Fibroblast of lung (primary cell): ENCODE measurements at regions not wholly inside any gene's neighbourhood (a gene's known extent, or its start where the extent isn't known, plus 50 kb on each side); places are given as distances from the start of the nearest gene placed in this dataset.

ENCODE experiments used
- DNase-seq, 2 donors: peaks; one replicate each; pipeline versions ENCODE4 v3.0.0 to v3.0.0-alpha.2; 2010; ENCODE audit warnings: low read depth in 2 of 2
- H2AFZ ChIP-seq: 2 replicates; pipeline ENCODE4 v1.5.1; 2012; ENCODE audit warnings: low read length, control low read depth, inconsistent platforms
- H3K27ac ChIP-seq: 2 replicates; pipeline ENCODE4 v1.5.1; 2011; ENCODE audit warnings: low read length, control low read depth; ENCODE audit not compliant: insufficient read depth
- H3K27me3 ChIP-seq: 2 replicates; pipeline ENCODE4 v1.5.1; 2011; ENCODE audit warnings: mild to moderate bottlenecking, low read length; ENCODE audit not compliant: control insufficient read depth, insufficient read depth
- H3K36me3 ChIP-seq: 2 replicates; pipeline ENCODE4 v1.5.1; 2011; ENCODE audit warnings: low read length; ENCODE audit not compliant: control insufficient read depth, insufficient read depth
- H3K4me1 ChIP-seq: 2 replicates; pipeline ENCODE4 v1.5.1; 2011; ENCODE audit warnings: low read length; ENCODE audit not compliant: control insufficient read depth, insufficient read depth; ENCODE audit errors: extremely low read depth
- H3K4me2 ChIP-seq: 2 replicates; pipeline ENCODE4 v1.5.1; 2011; ENCODE audit warnings: low read length, control low read depth; ENCODE audit not compliant: insufficient read depth; ENCODE audit errors: extremely low read depth
- H3K4me3 ChIP-seq, 4 experiments: fragments of 200-600 bp in 1 of 4; sonication (generic) in 1 of 4; replicated peaks in 1 of 4; 2 replicates each; pipeline ENCODE4 v1.5.1; 2011 to 2016; ENCODE audit warnings: low read length in 4 of 4, low read depth in 3 of 4, mild to moderate bottlenecking in 3 of 4, control low read depth in 2 of 4, inconsistent platforms in 1 of 4, mixed read lengths in 1 of 4; ENCODE audit not compliant: insufficient read depth in 1 of 4; ENCODE audit errors: control extremely low read depth in 1 of 4
- H3K79me2 ChIP-seq: 2 replicates; pipeline ENCODE4 v1.5.1; 2012; ENCODE audit warnings: mild to moderate bottlenecking, low read length, inconsistent platforms; ENCODE audit not compliant: control insufficient read depth, insufficient read depth
- H3K9ac ChIP-seq: 2 replicates; pipeline ENCODE4 v1.5.1; 2011; ENCODE audit warnings: mild to moderate bottlenecking, low read length, control low read depth; ENCODE audit not compliant: insufficient read depth
- H3K9me3 ChIP-seq: 2 replicates; pipeline ENCODE4 v1.5.1; 2012; ENCODE audit warnings: low read depth, low read length; ENCODE audit not compliant: control insufficient read depth, insufficient read depth
- H4K20me1 ChIP-seq: 2 replicates; pipeline ENCODE4 v1.5.1; 2011; ENCODE audit warnings: low read length; ENCODE audit not compliant: control insufficient read depth, insufficient read depth; ENCODE audit errors: extremely low read depth
- EZH2 ChIP-seq: IDR thresholded peaks from 2 replicates; pipeline ENCODE4 v1.5.1; 2012; ENCODE audit warnings: low read length, control low read depth, mild to moderate bottlenecking; ENCODE audit errors: missing control alignments
- TF ChIP-seq, protein P1 (sequence below), 2 donors: IDR thresholded peaks in 1 of 2; conservative IDR thresholded peaks in 1 of 2; 1 replicate in 1 of 2; 2 replicates in 1 of 2; pipeline ENCODE4 v1.5.1; 2011 to 2012; ENCODE audit warnings: low read length in 2 of 2, control low read depth in 1 of 2, inconsistent platforms in 1 of 2, low read depth in 1 of 2, mild to moderate bottlenecking in 1 of 2

DNA sequence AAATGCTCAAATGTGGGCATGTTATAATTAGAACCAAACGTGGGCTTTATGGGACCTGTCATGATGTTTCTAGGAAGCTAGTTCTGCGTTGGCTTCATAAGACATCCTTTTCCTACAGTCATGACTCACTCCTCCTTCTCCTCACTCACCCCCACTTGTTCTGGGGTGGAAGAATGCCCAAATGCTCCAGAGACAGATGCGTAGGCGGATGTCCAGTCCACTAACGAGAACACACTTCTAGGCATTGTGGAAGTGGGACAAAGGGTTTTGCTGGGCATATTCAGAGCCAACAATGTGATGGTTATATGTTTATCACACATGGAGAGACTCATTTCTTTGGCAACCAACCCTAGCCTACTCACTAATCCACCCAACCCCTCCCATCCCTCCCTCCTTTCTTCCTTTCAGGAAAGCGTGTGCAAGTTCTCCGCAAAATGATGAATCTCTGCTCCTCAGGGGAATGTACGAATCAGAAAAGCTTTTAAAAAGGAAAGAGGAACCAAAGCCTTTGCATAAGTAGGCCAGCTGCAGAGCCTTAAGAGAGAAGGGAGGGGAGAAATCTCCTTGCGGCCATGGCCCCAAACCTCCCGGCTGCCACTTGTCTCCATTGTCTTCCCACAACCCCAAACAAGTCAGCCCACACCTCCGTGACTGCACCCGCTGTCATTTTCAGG lies 123.0 kb upstream of the SPRED1 start:
- TF ChIP-seq EZH2 = no peak
- TF ChIP-seq, protein P1, sequence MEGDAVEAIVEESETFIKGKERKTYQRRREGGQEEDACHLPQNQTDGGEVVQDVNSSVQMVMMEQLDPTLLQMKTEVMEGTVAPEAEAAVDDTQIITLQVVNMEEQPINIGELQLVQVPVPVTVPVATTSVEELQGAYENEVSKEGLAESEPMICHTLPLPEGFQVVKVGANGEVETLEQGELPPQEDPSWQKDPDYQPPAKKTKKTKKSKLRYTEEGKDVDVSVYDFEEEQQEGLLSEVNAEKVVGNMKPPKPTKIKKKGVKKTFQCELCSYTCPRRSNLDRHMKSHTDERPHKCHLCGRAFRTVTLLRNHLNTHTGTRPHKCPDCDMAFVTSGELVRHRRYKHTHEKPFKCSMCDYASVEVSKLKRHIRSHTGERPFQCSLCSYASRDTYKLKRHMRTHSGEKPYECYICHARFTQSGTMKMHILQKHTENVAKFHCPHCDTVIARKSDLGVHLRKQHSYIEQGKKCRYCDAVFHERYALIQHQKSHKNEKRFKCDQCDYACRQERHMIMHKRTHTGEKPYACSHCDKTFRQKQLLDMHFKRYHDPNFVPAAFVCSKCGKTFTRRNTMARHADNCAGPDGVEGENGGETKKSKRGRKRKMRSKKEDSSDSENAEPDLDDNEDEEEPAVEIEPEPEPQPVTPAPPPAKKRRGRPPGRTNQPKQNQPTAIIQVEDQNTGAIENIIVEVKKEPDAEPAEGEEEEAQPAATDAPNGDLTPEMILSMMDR (conservative IDR thresholded peaks at IDR 0.05 in 1 of 2, IDR thresholded peaks at IDR 0.05 in 1 of 2; ENCODE audit: low read depth in 1 of 2, low read length in 2 of 2) = no peak

DNA sequence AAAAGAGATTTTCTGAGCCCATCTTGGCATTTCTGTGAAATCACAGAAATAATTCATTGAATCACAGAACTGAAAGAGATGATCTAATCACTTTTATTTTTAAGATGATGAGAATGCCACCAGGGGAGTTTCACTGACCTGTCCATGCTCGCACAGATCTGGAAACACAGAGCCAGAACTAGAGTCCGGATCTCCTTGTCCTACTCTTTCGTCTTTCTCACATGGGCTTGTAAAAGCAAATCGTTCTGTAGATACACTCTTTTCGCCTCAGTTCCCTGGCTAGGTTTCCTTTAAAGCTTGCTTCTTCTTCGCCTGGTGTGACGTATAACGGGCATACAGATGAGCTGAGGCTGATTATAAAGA lies 122.5 kb upstream of the SPRED1 start:
- Histone ChIP-seq H4K20me1 (no peaks in the 10 kb centered on the region), H3K9ac (peak overlapping the region; percentile 46), H3K4me2 (peak overlapping the region; percentile 65), H3K9me3 (no peaks in the 10 kb centered on the region), H3K36me3 (no peaks in the 10 kb centered on the region), H3K27ac (peak overlapping the region; percentile 93), H3K4me1 (peaks cover 17% of the 10 kb centered on the region), H3K27me3 (no peaks in the 10 kb centered on the region), H2AFZ (peak overlapping the region; percentile 36), H3K79me2 (no peaks in the 10 kb centered on the region), H3K4me3 (peak overlapping the region; percentile 25 to 55 (median 40))
- TF ChIP-seq, protein P1 (conservative IDR thresholded peaks at IDR 0.05 in 1 of 2, IDR thresholded peaks at IDR 0.05 in 1 of 2; ENCODE audit: low read depth in 1 of 2, low read length in 2 of 2) = no peak
- DNase-seq = no peak

More for the DNA sequence above, 123.0 kb upstream of the SPRED1 start:
- H3K79me2 ChIP-seq = no peaks in the 10 kb centered on the region
- peak overlapping the region; percentile 25 to 55 (median 40) for H3K4me3 ChIP-seq
- H4K20me1 ChIP-seq = no peaks in the 10 kb centered on the region
- H3K27me3 ChIP-seq = no peaks in the 10 kb centered on the region
- H3K36me3 ChIP-seq = no peaks in the 10 kb centered on the region
- H3K9ac ChIP-seq = peak overlapping the region; percentile 46
- H2AFZ ChIP-seq = peak overlapping the region; percentile 36
- peak overlapping the region; percentile 93 for H3K27ac ChIP-seq
- H3K4me1 ChIP-seq = peaks cover 17% of the 10 kb centered on the region
- DNase-seq = peak; percentile 100
- H3K4me2 ChIP-seq = peak overlapping the region; percentile 65
- no peaks in the 10 kb centered on the region for H3K9me3 ChIP-seq

DNA sequence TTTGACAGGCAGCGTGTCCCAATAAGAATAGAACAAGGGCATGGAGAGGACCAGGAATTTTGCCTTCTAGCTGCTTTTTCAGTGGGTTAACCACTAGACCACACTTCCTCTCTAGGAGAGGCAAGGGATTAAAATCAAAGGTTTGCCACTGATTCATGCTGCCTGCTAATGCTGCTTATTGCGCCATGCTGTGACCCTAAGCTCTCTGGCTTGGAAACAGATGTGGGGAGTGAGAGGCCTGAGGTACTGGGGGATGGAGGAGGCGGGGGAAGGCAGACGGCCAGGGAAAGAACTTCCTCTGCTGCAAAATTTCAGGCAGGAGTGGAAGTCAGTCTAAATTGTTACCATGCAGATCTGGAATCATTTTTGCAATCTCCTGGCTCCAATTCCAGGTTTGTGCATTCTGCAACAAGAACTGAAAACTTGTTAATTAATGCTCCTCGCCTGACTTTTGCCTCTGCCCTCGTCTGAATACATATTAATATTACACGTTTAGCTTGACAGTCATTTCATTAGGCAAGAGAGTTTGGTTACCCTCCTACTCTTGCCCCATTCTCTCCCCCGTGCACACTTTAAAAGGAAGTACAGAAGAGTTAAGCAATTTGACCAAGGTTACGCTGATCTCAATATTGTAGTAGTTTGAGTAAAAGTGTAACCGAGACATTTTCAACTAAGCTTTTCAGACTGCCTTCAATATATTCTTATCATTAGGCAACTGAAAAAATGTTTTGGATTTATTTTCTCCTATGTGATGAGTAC lies 121.7 kb upstream of the SPRED1 start:
- no peaks in the 10 kb centered on the region for H3K27me3 ChIP-seq
- no peaks in the 10 kb centered on the region for H3K9me3 ChIP-seq
- peak overlapping the region; percentile 25 to 55 (median 40) for H3K4me3 ChIP-seq
- no peaks in the 10 kb centered on the region for H3K79me2 ChIP-seq
- H3K27ac ChIP-seq = peak overlapping the region; percentile 93
- H3K4me1 ChIP-seq = peaks cover 17% of the 10 kb centered on the region
- no peaks in the 10 kb centered on the region for H4K20me1 ChIP-seq
- TF ChIP-seq EZH2 = no peak
- TF ChIP-seq, protein P1 (conservative IDR thresholded peaks at IDR 0.05 in 1 of 2, IDR thresholded peaks at IDR 0.05 in 1 of 2; ENCODE audit: low read depth in 1 of 2, low read length in 2 of 2) = no peak
- peak overlapping the region; percentile 46 for H3K9ac ChIP-seq
- DNase-seq = peak; percentile 97 to 99
- no peaks in the 10 kb centered on the region for H3K36me3 ChIP-seq
- H3K4me2 ChIP-seq = peak overlapping the region; percentile 79
- H2AFZ ChIP-seq = no peak overlapping the region
